Osteocyte (in vitro differentiated cells): ENCODE measurements at regions not wholly inside any gene's neighbourhood (a gene's known extent, or its start where the extent isn't known, plus 50 kb on each side); places are given as distances from the start of the nearest gene placed in this dataset.
"Not testable (repeated sequence)": the region's sequence is repeated elsewhere in the genome, so short reads cannot be mapped to it uniquely, and the experiment has no call there.

Experiments used
- DNase-seq: peaks from one replicate; pipeline ENCODE4 v3.0.0; 2021; ENCODE audit warnings: mixed read lengths; ENCODE audit not compliant: unreplicated experiment; ENCODE audit errors: extremely low spot score
- H3K27ac Mint-ChIP-seq: one replicate; pipeline ENCODE4 v1.8.0; 2021; ENCODE audit warnings: mild to moderate bottlenecking, mixed read lengths; ENCODE audit not compliant: unreplicated experiment
- H3K27me3 Mint-ChIP-seq: one replicate; pipeline ENCODE4 v1.8.0; 2021; ENCODE audit warnings: mixed read lengths; ENCODE audit not compliant: unreplicated experiment
- H3K36me3 Mint-ChIP-seq: one replicate; pipeline ENCODE4 v1.8.0; 2021; ENCODE audit warnings: mixed read lengths; ENCODE audit not compliant: unreplicated experiment
- H3K4me1 Mint-ChIP-seq: one replicate; pipeline ENCODE4 v1.8.0; 2021; ENCODE audit warnings: mixed read lengths; ENCODE audit not compliant: unreplicated experiment
- H3K4me3 Mint-ChIP-seq: one replicate; pipeline ENCODE4 v1.8.0; 2021; ENCODE audit warnings: mild to moderate bottlenecking, moderate library complexity, mixed read lengths; ENCODE audit not compliant: unreplicated experiment
- H3K9me3 Mint-ChIP-seq: one replicate; pipeline ENCODE4 v1.8.0; 2021; ENCODE audit warnings: mixed read lengths; ENCODE audit not compliant: unreplicated experiment
- CTCF ChIP-seq: fragments of 200-600 bp; sonication (generic); IDR thresholded peaks from 2 replicates; pipeline ENCODE4 v1.5.0; 2021; ENCODE audit warnings: antibody characterized with exemption, mild to moderate bottlenecking, moderate library complexity

- Mint-ChIP-seq H3K36me3 (no peaks in the 10 kb centered on the region), H3K4me1 (peaks cover 24% of the 10 kb centered on the region), H3K9me3 (peaks cover 4% of the 10 kb centered on the region), H3K27me3 (no peaks in the 10 kb centered on the region), H3K4me3 (no peak overlapping the region), H3K27ac (no peak overlapping the region)
- no peak for DNase-seq
- no peak for TF ChIP-seq CTCF
These were observed 70.4 kb upstream of the XIST start for GRCh38 chrX:73922856-73923455.

GRCh38 chrX:73916931-73917667 is 64.6 kb upstream of the XIST start:
- no peak overlapping the region for H3K4me3 Mint-ChIP-seq
- H3K36me3 Mint-ChIP-seq = no peaks in the 10 kb centered on the region
- no peaks in the 10 kb centered on the region for H3K27me3 Mint-ChIP-seq
- TF ChIP-seq CTCF = no peak
- peaks cover 3% of the 10 kb centered on the region for H3K9me3 Mint-ChIP-seq
- peak overlapping the region; percentile 91 for H3K27ac Mint-ChIP-seq
- no peak for DNase-seq
- H3K4me1 Mint-ChIP-seq = peaks cover 38% of the 10 kb centered on the region

- no peaks in the 10 kb centered on the region for H3K9me3 Mint-ChIP-seq
- no peak for DNase-seq
- H3K4me3 Mint-ChIP-seq = no peak overlapping the region
- no peaks in the 10 kb centered on the region for H3K36me3 Mint-ChIP-seq
- no peak for TF ChIP-seq CTCF
- H3K4me1 Mint-ChIP-seq = peaks cover 37% of the 10 kb centered on the region
- peak overlapping the region; percentile 91 for H3K27ac Mint-ChIP-seq
- H3K27me3 Mint-ChIP-seq = no peaks in the 10 kb centered on the region
These were observed 64.0 kb upstream of the XIST start for GRCh38 chrX:73916489-73916888.

GRCh38 chrX:73914792-73915191 is 62.3 kb upstream of the XIST start:
- not testable (repeated sequence) for H3K36me3 Mint-ChIP-seq, DNase-seq, H3K27ac Mint-ChIP-seq, H3K4me3 Mint-ChIP-seq, H3K9me3 Mint-ChIP-seq, H3K27me3 Mint-ChIP-seq
- peaks cover 37% of the 10 kb centered on the region for H3K4me1 Mint-ChIP-seq

GRCh38 chrX:73913580-73913979 is 61.1 kb upstream of the XIST start:
- Mint-ChIP-seq H3K4me3 (no peak overlapping the region), H3K4me1 (peaks cover 32% of the 10 kb centered on the region), H3K36me3 (no peaks in the 10 kb centered on the region), H3K27ac (no peak overlapping the region), H3K27me3 (no peaks in the 10 kb centered on the region), H3K9me3 (no peaks in the 10 kb centered on the region)
- peak; percentile 36 for DNase-seq
- no peak for TF ChIP-seq CTCF

GRCh38 chrX:73911946-73912345 is 59.4 kb upstream of the XIST start:
- H3K36me3 Mint-ChIP-seq = not testable (repeated sequence)

GRCh38 chrX:73905749-73906374 is 53.3 kb upstream of the XIST start:
- H3K27ac Mint-ChIP-seq, H3K36me3 Mint-ChIP-seq, H3K4me3 Mint-ChIP-seq, H3K9me3 Mint-ChIP-seq, H3K27me3 Mint-ChIP-seq, H3K4me1 Mint-ChIP-seq: not testable (repeated sequence)
- DNase-seq = peak; percentile 54

More at GRCh38 chrX:73911946-73912345, 59.4 kb upstream of the XIST start:
- DNase-seq, H3K27ac Mint-ChIP-seq, H3K4me3 Mint-ChIP-seq, H3K27me3 Mint-ChIP-seq, H3K9me3 Mint-ChIP-seq: not testable (repeated sequence)
- peaks cover 16% of the 10 kb centered on the region for H3K4me1 Mint-ChIP-seq
